HG03460 (cell line): ENCODE measurements at regions not wholly inside any gene's neighbourhood (a gene's known extent, or its start where the extent isn't known, plus 50 kb on each side); places are given as distances from the start of the nearest gene placed in this dataset.

Experiments used
- ATAC-seq: cut with Tn5 transposase; IDR thresholded peaks from one replicate; pipeline ENCODE4 v1.9.1; 2021; ENCODE audit not compliant: unreplicated experiment

GRCh38 chr5:2124434-2125170, 241.9 kb upstream of the IRX4 start:
- ATAC-seq, result no peak

GRCh38 chr5:2123874-2124273, 241.1 kb upstream of the IRX4 start:
- ATAC-seq, result no peak

DNA sequence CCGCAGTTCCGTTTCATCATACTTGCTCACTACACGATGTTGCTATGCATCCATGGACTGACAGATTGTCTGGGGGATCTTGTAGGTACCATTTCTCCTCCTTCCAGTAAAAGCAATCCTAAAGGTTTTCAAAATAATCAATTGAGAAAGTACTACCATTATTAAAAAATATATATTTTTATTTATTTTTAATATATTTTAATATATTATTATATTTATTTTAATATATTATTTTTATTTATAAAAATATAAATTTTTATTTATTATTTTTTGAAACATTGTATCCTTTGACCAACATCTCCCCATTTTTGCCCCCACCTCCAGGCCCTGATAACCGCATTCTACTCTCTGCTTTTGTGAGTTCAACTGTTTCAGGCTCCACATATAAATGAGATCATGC, 237.6 kb upstream of the IRX4 start:
- no peak for ATAC-seq

DNA sequence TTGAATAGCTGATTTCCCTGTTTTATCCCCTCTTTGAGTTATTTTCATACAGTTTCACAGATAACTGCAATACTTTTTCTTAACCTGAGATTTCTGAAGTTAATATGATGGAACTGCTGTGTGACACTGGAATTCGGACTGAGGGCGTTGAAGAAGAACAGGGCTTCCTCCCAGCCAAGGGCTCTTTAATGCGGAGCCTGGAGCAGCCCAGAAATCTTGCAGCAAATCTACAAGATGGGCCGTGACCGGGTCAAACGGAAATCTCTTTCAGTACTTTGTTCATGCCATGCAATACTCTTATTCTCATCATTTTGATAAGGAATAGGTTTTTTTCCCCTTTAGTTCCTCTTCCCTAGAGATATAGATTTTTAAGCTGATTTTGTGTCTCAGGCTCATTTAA, 236.8 kb upstream of the IRX4 start:
- no peak for ATAC-seq

DNA sequence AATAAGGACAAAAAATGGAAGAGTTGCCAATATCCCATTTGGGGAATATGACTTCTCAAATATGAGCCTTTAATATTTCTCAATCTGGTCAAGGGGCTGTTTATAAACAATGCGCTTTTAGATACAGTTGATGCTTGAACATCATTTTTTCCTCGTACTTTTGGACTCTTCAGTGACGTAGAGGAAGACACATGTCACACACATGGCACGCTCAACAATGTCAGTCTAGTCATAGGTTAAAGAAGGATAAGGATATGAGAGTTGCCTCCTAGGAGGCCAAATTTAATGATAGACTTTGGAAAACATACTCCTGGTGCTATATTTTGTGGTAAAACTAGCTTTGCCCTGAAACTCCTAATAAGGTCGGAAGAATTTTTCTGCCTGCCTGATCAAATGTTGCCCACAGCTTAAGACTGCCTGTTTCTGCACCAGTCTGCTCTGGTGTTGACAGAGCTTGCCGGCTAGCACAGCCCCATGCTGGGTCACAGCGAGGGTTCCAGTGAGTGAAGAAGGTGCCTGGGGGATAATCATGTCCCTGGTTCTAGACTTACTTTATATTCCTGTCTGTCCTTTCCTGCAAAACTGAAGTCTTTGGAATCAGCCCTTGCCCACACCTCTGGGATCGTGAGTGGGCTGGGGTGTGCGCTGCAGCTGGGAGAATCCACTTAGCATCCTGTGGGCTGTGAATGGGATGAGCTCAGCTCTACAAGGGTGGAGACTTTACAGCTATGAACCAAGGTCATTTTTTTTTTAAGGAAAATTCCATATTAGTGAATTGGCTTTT, 230.8 kb upstream of the IRX4 start:
- ATAC-seq, result no peak

DNA sequence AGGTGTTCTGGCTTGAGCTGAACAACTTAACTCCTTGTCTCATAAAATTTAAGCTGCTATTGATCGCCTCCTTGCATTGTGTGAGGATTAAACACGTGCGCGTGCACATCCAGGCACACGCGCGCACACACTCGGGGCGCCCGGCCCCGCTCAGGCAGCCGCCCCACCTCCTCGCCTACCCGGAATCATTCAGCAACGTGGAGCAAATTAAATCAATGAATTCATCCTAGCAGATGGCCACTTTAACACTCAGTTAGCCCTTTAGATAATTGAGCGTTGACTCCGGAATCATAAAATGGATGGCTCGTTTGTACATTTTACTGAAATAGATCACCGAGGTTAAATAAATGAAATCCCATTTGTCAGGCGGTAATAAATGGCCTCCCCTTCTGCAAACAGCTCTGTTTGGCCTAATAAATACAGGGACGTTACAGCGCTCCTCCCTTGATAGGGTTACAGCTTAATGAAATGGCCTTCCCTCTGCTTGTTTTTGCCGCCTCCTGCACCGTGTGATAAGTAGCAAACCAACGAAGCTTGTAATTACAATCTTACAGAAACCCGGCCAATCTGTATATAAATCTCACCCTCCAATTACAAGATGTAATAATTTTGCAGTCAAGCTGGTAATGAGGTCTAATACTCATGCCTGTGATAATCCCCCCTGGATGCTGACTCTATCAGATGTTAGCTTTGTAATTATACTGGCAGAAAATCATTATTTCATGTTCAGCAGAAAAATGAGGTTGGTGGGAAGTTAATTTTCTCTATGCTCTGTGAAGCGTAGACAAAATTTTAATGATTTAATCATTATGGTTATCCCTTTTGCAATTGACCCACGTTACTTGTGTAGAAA, 229.7 kb upstream of the IRX4 start:
- ATAC-seq, result no peak

- ATAC-seq, result no peak
Observed at GRCh38 chr5:2111569-2112105, 228.9 kb upstream of the IRX4 start.

DNA sequence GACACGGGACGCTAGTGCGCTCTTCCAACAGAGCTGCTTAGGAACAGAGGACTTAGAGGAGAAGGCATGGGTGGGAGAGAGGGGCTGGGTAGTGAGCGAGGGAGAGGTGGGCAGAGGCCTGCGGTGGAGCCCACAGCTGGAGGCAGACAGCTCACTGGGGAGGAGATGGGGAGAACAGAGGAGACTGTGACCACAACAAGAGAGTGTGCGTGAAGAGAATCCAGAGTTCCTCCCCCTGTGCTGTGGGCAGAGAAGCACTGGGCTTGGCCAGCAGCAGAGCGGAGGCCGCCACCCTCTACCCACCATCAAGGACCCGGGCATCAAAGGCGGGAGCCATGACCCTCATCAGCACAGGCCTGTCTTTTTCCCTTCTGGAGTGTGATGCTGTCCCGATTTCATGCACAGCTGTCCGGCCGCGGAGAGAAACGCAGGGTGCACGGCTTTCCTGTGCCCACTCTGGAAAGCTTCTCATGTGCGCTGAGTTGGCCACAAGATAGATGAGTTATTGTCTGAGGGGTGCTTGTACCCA, 228.3 kb upstream of the IRX4 start:
- no peak for ATAC-seq

GRCh38 chr5:2110137-2110933, 227.6 kb upstream of the IRX4 start:
- ATAC-seq, result no peak

GRCh38 chr5:2109566-2109965, 226.8 kb upstream of the IRX4 start:
- ATAC-seq, result no peak

GRCh38 chr5:2106721-2107120, 224.0 kb upstream of the IRX4 start:
- no peak for ATAC-seq

- no peak for ATAC-seq
Observed at GRCh38 chr5:2105141-2105540, 222.4 kb upstream of the IRX4 start.

- no peak for ATAC-seq
Observed at GRCh38 chr5:2103940-2104339, 221.2 kb upstream of the IRX4 start.

GRCh38 chr5:2102819-2103776, 220.4 kb upstream of the IRX4 start:
- no peak for ATAC-seq

DNA sequence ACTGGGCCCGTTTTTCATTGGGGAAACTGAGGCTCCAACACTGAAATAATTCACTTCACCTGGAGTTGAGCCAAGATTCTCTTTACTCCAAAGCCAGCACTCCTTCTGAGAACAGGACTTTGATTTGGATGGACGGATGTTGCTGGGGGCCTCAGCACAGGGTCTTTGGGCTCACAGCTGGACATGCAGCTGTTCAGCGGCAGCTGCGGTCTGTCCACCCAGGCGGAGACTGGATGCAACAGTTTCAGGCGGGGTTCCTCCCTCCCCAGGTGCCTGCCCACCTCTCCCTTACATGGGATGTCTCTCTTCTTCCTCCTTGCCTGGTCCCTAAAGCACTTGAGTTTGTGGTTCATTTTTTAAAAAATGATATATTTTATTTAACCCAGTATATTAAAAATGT, 219.0 kb upstream of the IRX4 start:
- ATAC-seq, result no peak

DNA sequence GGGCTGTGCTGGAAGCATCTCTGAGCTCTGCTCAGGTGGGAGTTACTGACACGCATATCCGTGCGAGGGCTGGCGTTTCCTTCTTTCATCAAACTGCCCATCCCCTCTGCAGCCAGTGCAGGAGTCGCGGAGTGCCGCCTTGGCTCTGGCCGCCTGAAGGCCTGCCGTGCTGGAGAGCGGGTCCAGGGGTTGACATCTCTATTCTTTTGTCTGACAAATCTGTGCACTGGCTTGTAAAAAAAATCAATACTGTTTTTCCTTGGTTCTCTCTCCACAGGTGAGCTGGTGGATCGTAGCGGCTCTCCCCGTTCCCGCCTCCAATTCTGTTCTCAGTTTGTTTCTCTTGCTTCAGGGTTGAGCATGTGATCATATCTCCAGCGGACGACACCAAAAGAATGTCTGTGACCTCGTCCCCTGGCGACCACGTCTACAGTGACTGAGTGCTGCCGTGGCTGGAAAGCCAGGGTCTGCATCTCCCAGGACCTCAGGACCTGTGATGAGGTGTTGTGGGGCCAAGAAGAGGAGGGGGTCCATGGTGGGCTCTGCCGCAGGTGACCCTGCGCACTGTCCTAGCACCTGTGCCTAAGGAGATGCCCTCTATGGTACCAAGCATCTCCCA, 214.3 kb upstream of the IRX4 start:
- ATAC-seq, result no peak

GRCh38 chr5:2095011-2095410, 212.3 kb upstream of the IRX4 start:
- no peak for ATAC-seq

- ATAC-seq, result no peak
Observed at GRCh38 chr5:2094616-2094995, 211.9 kb upstream of the IRX4 start.
